Inflammatory macrophage (primary cell): ENCODE measurements at regions not wholly inside any gene's neighbourhood (a gene's known extent, or its start where the extent isn't known, plus 50 kb on each side); places are given as distances from the start of the nearest gene placed in this dataset.

ENCODE experiments used
- DNase-seq, 2 donors: peaks; one replicate each; pipeline ENCODE4 v3.0.0-alpha.2; 2020 to 2022

DNA sequence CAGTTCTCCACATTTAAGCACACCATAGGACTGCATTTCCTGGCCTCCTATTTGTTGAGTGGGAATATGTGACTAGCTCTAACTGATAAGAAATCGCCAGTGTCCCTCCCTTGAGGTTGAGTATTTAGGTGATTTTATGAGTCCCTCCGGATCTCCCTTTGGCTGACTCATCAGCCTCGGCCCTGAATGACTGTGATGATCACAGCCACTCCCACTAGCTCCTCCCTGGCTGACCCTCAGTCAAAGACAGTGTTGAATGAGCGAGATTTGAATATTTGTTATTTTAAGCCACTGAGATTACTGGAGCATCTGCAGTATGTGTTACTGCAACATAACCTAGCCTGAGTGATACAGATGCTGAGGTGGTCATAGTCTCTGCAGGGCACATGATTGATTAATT lies 515.3 kb downstream of the EPHB1 start:
- no peak for DNase-seq

DNA sequence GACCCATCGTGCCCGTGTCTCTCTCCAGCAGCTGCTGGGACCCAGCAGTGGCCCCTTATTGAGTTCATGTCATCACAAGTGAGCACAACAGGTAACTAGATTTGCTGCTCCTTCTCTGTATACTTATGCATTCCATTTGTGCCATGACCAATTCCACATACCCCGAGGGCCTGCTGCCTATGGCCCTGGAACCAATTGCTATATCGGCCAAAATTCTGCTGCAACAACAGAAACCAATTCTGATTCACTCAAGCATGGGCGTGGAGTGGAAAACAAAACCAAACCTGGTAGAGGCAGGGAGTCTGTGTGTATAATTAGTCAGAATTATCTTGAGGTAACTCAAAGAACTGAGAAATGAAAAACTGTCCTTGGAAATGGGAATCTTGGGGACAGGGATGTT lies 516.6 kb downstream of the EPHB1 start:
- no peak for DNase-seq

DNA sequence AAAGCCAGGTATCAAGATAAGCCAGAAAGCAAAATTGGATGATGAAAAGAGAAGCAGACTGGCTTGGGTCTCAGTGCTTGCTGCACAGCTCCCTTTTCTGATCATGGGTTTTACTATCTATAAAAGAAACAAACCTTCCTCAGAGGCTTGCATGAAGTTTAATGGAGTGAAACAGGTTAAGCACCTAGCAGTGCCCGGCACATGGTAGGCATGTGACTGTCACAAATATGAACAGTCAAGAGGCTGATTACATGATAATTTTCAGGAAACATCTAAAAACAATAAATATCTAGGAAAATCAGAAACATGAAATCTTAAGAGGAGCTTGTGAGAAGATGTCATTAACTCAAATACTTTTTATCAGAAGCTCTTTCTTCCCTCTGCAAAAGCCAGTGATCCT lies 519.2 kb downstream of the EPHB1 start:
- DNase-seq = no peak

DNA sequence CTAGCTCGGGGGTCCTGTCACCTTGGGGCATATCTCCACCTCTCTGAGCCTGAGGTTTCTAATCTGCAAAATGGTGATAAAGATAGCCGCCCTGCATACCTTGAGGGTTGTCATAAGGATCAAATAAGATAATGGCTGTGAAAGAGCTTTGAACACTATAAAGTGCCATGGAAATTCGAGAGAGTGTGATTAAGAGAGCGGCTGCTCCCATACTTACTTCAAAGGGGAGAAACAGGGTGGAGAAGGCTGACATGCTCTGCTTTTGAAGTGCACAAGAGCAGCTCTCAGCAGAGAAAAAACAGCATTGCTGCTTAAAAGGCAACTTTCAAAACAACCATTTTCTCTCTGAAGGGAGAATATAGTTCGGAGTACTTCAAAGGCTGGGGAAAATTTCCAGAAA lies 529.2 kb downstream of the EPHB1 start:
- no peak for DNase-seq

DNA sequence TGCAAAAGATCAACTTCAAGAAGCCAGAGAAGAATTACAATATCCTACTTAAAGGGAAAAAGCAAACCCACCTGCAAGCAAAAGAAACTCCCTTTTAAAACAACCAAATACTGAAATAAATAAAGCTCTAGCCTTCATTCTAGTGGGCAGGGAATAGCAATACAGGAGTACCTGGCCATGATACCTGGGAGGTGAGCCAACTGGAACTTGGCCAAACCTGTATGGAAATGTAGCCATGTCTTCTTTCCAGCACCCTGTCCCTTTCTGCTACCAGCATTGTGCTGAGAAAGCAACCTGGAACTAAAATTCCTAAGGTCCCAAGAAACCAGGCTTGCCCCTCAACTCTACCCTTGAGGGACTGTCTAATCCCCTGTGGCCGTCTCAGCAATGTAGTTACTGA lies 530.0 kb downstream of the EPHB1 start:
- no peak for DNase-seq

DNA sequence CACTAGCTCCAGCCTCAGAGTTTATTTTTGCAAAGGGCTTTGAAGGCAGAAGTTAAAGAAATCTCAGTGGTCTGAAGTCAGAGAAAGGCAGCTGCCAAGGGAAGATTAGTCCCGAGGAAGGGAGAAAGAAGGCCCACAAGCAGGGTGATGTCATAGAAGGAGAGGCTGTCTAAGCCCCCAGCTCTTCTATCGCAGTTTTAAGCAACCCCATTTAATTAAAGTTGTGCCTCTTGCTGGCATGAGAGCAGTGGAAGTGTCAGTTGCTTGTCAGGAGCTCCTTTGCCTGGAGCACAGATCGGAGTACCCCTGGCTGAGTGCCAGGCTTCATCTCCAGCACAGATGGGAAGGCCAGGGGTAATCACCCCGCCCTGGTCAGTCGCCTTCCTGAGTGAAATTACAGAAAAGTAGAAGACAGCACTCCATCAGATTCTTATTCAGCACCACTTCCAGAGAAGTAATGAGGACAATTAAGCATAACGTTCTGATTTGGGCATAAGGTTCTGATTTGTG lies 530.7 kb downstream of the EPHB1 start:
- no peak for DNase-seq

DNA sequence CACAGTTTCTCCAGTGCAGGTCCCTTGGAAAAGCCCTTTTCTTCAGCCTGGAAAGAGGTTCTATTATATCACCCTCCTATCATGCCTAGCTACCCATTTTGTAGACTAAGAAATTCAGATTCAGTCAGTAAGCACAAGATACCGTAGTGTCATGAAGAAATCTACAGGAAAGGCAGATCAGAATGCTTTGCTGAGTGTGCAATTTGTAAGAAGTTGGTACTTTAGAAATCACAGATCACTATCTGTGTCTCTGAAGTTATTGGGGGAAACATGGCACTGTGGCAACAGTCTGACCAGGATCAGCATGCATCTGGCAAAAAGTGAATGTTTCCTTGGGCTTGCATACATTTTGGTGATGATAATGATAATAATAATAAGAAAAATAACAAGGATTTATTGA lies 531.8 kb downstream of the EPHB1 start:
- no peak for DNase-seq

DNA sequence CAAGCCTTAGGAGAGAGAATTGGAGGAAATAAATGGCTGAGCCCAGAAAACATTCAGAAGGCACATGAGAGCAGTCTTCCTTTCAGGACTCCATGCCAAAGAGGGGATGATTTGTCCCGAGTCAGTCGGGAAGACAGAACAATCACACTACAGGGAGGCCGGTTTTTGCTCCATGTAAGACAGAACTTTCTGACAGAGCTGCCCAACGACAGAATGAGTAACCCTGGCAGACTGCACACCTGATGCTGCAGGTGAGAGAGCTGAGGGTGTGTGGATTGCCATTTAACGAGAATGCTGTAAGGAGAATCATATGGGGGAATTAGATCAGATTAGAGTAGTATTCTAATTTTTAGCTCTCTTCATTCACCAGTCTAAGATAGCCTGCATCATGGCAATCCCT lies 533.0 kb downstream of the EPHB1 start:
- no peak for DNase-seq

DNA sequence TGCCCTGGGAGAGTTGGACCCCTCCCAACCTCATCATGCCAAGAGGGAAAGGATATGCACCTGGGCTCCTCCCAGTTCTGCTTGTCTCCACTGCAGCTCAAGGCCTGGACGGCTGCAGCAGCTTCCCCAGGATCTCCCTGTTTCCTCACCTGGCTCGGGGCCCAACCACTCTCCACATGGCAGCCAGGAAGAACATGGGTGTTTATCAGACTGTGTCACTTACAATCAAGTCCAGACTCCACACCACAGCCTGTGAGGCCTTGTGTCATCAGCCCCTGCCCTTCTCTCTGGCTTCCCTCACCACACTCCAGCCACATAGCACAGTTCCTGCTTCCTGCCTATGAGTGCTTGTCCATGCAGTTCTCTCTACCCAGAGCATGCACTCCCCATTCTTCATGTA lies 534.4 kb downstream of the EPHB1 start:
- DNase-seq = no peak

DNA sequence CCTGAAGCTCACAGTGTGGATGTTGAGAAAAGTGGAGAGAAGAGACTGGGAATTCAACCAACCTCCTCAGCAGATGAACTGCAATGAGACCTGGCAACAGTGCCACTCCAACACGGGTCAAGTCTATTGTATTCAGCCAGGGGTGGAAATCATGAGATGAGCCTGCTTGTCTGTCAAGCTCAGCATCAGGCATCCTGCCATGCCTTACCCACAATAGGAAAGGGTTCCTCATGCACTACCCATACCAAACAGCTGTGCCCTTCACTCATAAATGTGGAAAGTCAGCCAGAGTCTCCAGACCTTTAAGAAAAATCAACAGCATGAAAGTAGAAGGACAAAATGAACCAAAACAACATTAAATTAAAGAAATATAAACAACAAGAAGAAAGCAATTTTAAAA lies 542.1 kb downstream of the EPHB1 start:
- no peak for DNase-seq

DNA sequence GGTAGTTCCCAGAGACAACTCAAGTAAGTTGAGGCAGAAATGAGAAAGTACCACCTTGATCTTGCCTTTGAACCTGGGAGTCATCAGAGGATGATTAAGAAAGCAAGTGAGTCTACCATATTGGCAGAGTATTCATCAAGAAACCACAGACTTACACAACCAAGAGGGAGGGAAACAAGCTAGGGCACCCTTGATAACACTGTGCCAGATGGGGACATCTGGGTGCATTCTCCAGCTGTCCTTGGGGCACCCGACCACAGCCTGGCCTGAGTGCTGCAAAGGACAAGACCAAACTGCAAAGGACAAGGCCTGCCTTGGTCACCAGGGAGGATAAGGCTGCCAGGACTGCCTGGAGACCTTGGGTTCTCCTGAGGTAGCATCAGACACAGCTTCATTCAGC lies 553.6 kb downstream of the EPHB1 start:
- no peak for DNase-seq

DNA sequence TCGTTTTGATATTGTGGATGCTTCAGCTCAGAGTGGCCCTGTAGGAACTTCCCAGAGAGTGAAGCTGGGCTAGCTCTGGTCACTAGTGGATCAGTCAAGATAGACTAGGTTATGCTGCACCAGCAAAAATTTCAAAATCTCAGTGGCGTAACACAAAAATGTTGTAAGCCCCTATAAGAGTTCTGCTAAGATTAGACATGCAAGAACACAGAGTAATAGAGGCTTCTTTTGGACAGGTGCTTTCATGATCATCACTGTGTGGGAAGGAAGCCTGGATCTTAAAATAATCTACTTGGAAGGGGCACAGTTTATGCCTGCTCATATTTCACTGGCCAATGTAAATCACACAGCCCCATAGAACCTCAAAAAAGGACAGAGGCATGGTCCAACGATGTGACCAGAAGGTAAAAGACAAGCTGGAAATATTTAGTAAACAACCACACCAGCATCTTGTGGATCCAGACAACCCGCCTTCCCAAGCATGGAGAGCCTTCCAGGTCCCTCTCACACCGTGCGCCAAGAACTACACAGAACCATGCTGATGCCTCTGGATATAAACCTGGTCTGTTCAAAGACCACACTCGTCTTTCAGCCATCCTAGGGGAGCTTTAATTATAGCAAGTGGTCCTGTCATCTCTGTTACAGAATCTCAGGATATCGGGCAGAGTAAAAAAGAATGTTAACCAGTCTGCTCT lies 554.3 kb downstream of the EPHB1 start:
- no peak for DNase-seq

DNA sequence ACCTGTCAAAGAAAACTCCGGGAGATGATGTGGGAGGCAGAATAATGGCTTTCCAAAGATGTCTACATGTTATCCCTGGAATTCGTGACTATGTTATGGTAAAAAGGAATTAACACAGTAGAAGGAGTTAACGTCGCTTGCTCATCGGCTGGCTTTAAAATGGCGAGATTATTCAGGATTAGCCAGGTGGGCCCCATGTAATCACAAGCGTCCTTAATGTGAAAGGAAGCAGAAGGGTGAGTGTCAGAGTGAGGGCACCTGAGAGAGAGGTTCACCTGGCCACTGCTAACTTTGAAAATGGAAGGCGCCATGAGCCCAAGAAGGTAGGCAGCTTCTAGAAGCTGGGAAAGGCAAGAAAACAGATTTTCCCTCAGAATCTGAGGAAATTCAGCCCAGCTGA lies 557.2 kb downstream of the EPHB1 start:
- no peak for DNase-seq

DNA sequence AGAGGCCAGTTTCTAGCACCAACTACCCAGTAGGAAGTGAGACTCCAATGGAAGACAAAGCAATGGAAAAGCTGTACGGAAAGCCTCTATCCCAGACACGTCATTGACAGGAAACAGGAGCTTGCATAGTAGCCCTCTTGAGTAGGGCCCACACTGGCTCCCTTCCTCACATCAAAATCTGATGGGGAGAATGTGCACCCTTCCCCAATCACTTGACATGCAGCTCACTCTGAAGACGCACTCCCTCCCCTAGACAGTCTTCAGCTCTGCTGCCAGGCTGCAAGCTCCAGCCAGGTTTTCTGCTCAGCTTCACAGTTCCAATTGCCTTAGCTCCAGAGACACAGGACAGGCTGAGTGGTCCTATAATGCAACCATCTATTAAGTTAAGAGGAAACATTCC lies 567.8 kb downstream of the EPHB1 start:
- DNase-seq = no peak

DNA sequence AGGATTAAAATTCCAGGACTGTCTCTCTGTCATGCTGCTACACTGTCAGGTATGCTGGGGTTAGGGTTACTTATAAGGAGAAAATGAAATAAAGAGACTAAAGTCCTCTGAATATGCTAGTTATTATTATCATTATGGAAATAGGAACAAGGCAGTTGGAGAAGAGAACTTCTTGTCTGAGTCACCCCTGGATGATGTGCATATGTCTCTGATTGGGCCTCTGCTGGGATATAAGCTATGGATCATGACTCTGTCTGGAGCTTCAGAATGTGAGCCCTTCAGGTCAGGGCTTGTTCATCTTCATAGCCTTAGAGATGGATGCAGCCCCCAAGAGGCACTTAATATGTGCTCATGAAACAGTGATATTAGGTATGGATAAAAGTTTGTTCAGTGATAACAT lies 569.6 kb downstream of the EPHB1 start:
- DNase-seq = no peak

DNA sequence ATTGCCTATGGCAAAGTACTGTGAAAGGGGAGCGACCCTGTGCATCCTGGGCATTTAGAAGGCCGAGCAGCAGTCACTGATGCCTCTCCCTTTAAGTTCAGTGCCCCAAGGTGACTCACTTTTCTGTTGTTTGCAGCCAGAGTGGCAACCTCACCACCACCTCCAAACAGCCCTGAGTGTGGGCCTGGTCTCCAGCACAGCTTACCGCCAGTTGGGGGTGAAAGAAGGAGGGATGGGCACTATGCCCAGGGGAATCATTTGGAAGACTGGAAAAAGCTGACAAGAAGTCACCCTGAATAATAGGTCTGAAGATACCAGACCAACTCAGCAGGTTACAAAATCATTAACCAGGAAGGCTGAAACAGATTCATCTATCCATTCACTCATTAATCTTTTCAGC lies 571.8 kb downstream of the EPHB1 start:
- no peak for DNase-seq

DNA sequence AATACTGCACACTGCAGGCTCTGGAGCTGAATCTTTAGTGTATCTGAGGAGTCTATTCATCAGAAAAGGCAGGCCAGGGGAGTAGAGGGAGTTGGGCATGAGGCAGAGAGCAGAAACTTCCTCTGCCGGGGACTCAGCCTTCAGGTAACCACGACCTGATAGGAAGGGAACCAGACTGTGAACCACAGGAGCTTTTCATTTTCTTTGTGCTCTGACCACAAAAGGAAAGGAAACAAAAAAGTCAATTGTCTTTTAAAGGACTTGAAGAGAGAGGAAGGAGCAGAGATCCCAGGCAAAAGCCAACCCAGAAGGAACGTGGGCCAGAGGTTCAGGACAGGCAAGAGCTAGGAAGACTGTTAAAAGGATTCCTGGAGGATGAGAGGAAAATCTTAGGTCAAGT lies 573.3 kb downstream of the EPHB1 start:
- DNase-seq = no peak

DNA sequence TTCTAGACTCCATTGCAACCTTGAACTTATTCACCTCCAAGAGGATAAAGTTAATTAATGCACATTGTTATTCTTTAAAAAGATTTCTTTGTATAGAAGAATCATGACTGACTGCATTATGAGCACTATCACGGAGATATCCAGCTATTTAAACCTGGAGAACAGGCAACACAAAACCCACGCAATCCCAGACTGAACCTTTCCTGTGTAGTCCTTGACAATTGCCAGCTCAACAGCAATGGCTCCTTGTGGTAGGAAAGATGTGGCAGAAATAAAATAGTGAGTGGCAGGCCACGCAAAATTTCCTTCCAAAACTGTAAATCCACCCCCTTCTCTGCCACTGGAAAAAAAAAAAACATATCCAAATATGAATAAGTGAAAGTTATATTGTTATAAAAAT lies 573.7 kb downstream of the EPHB1 start:
- DNase-seq = no peak

DNA sequence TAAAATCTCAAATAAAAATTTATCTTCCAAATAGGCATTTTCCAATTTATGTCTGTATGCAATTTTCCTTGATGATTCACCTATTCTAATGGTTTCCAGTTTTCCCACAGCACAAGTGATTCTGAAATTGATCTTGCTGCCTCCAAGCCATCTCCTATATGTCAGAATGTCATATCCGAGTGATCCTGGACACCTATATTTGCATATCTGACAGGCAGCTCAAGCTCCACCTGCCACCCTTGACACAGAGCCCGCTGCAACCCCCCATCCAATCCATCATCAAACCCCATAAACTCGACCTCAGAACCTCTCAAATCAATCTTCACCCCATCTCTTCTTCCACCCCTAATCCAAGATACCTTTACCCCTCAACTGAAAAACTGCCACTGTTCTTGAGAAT lies 579.5 kb downstream of the EPHB1 start:
- DNase-seq = no peak

DNA sequence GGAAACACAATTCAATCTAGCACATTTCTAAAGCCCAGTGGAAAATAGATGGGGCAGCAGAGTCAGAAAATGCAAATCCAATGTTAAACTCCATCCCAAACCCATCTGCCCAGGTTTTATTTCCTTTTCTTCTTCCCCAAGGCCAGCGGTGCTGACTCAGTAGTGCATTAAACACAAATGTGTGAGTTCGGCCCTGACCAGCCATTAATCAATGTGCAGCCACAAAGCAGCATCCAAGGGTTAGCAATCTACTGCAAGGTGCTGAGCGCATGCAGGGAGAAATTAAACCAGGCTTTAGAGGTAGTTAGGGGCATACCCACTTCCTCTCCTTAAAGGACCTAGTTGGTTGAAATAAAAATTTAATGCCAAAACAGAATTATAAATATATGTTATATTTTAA lies 583.3 kb upstream of the PPP2R3A start:
- no peak for DNase-seq

DNA sequence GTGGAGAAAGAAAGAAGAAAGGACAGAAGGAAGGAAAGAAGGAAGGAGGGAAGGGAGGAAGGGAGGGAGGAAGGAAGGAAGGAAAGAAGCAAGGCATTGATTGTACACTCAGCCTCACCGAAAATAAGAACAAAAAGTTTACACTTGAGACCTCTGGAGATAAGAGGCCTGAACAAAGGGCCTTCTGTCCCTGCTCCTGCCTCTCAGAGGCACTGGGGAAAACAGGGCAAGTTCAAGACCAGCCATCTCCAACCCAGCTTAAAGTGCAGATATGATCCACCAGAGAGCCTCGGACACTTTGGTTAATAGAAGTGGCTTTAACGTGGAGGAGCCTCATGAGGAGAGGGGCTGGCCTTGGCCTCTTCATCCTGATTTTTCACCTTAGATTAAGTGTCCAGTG lies 582.9 kb upstream of the PPP2R3A start:
- DNase-seq = no peak

DNA sequence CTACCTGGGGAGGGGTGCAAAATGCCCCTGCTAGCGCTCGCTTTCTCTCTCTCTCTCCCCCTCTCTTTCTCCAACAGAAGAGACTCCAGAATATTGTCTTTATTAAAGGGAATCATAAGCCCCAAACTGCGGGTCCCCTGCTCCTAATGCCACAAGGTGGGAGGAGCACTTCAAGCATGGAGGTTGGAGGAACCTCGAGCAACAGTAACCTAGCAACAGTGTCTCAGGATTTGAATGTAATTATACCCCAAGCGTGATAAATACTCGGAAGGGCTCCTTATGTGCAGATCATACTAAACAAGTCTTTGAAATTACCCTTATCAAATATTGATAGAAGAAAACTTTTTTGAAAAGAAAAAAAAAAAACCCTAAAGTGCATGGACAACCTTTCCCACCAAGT lies 582.2 kb upstream of the PPP2R3A start:
- no peak for DNase-seq

DNA sequence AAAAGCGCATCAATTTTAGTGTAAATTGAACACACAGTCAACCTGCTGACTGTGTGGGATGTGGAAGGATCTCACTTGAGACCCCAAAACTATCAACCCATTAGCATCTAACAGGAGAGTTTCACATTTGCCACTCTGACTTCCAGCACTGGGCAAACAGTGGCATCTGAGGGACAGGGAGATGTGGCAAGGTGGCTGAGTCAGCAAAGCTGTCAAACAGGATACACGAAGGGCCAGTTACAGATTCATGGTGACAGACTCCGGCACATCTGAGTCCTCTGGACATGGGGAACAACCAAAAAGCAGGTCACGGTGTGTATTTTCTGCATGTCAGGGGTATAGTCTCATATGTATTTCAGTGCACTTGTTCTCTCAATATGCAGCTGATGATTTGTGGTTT lies 573.4 kb upstream of the PPP2R3A start:
- no peak for DNase-seq

DNA sequence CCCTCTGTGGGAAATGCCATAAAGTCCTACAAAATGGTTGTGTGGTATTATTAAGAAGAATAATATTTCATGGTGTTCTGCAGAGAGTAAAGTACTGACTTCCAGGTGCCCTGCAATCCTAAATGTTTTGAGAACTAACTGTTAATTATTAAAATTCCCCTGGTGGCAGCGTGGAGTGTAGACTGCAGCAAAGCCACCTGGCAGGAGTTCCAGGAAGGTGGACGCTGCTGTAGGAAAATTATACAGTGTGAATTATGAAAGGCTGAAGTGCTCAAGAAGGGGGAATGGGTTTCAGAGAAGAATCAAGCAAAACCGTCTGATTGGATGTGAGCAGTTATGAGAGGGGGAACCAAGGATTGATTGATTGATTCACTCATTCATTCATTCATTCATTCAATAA lies 572.4 kb upstream of the PPP2R3A start:
- DNase-seq = no peak

DNA sequence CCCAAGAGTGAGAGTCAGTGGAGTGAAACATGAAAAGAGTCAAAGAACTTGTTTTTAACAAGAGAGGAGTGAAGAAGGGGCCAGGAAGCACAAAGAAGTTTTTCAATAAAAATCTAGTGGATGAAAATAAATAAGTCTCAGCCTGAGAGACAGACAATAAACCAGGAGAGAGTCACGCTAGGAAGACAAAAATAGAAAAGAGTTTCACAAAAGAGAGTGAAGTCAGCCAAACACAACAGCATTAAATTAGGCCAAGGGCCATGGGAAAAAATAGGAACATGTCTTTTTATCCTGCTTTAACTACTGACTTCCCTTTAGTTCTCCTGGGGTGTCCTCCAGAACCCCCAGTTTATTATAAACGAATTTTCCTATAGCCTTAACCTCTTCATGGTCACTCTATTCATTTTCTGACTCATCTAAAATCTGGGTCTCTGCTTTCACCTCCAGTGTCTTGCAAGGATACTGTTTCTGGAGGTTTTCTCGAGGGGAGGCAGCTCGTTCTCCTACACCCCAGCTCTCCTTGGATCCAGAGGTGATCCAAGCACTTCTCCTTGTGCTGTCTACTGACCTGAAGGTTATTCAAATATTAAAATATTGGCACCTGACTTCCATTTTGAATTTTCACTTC lies 571.5 kb upstream of the PPP2R3A start:
- no peak for DNase-seq
